H9 (cell line): ENCODE measurements at regions not wholly inside any gene's neighbourhood (a gene's known extent, or its start where the extent isn't known, plus 50 kb on each side); places are given as distances from the start of the nearest gene placed in this dataset.

Experiments used
- DNase-seq: peaks from one replicate; pipeline ENCODE4 v3.0.0-alpha.2; 2017
- H2AFZ ChIP-seq: one replicate; pipeline ENCODE4 v1.6.1; 2013; ENCODE audit warnings: mild to moderate bottlenecking, low read length, control low read depth, moderate library complexity
- H2AK5ac ChIP-seq: 2 replicates; pipeline ENCODE4 v1.6.1; 2013; ENCODE audit warnings: low read length, control low read depth, mixed read lengths; ENCODE audit not compliant: insufficient read length
- H2BK120ac ChIP-seq: one replicate; pipeline ENCODE4 v1.6.1; 2013; ENCODE audit warnings: low read depth, mild to moderate bottlenecking, low read length, control low read depth, inconsistent platforms; ENCODE audit not compliant: poor library complexity, severe bottlenecking
- H2BK12ac ChIP-seq: 2 replicates; pipeline ENCODE4 v1.6.1; 2013; ENCODE audit warnings: low read length, control low read depth, mixed read lengths, low read depth; ENCODE audit not compliant: insufficient read length
- H2BK15ac ChIP-seq: 2 replicates; pipeline ENCODE4 v1.6.1; 2013; ENCODE audit warnings: low read depth, low read length, control low read depth
- H2BK20ac ChIP-seq: one replicate; pipeline ENCODE4 v1.6.1; 2013; ENCODE audit warnings: low read depth, mild to moderate bottlenecking, low read length, control low read depth, inconsistent platforms; ENCODE audit not compliant: poor library complexity, severe bottlenecking
- H2BK5ac ChIP-seq: 2 replicates; pipeline ENCODE4 v1.6.1; 2013; ENCODE audit warnings: low read length, control low read depth, mixed read lengths; ENCODE audit not compliant: insufficient read length
- H3K14ac ChIP-seq: 2 replicates; pipeline ENCODE4 v1.6.1; 2013; ENCODE audit warnings: low read length, control low read depth; ENCODE audit not compliant: insufficient read depth
- H3K18ac ChIP-seq: 2 replicates; pipeline ENCODE4 v1.6.1; 2013; ENCODE audit warnings: low read depth, mild to moderate bottlenecking, mixed read lengths, low read length, control low read depth; ENCODE audit not compliant: insufficient read length
- H3K23ac ChIP-seq: 2 replicates; pipeline ENCODE4 v1.6.1; 2013; ENCODE audit warnings: low read length, control low read depth, mixed read lengths, low read depth; ENCODE audit not compliant: insufficient read length
- H3K23me2 ChIP-seq: 2 replicates; pipeline ENCODE4 v1.6.1; 2013; ENCODE audit warnings: low read depth, mild to moderate bottlenecking, mixed read lengths, low read length, control low read depth; ENCODE audit not compliant: insufficient read length, poor library complexity, severe bottlenecking
- H3K27ac ChIP-seq: 2 replicates; pipeline ENCODE4 v1.5.1; 2013; ENCODE audit warnings: low read length, control low read depth, mixed read lengths, low read depth; ENCODE audit not compliant: insufficient read length
- H3K27me3 ChIP-seq: 2 replicates; pipeline ENCODE4 v1.6.1; 2013; ENCODE audit warnings: low read length, control low read depth, inconsistent platforms; ENCODE audit not compliant: insufficient read depth
- H3K4ac ChIP-seq: 2 replicates; pipeline ENCODE4 v1.6.1; 2013; ENCODE audit warnings: low read depth, mild to moderate bottlenecking, control low read depth, inconsistent platforms, low read length, moderate library complexity
- H3K4me1 ChIP-seq: 2 replicates; pipeline ENCODE4 v1.6.1; 2013; ENCODE audit warnings: low read length, control low read depth, inconsistent platforms; ENCODE audit not compliant: insufficient read depth
- H3K4me2 ChIP-seq: 2 replicates; pipeline ENCODE4 v1.6.1; 2013; ENCODE audit warnings: low read length, control low read depth, mixed read lengths; ENCODE audit not compliant: insufficient read length, insufficient read depth
- H3K56ac ChIP-seq: 2 replicates; pipeline ENCODE4 v1.6.1; 2013; ENCODE audit warnings: low read depth, mild to moderate bottlenecking, mixed read lengths, low read length, control low read depth; ENCODE audit not compliant: insufficient read length
- H3K79me1 ChIP-seq: 2 replicates; pipeline ENCODE4 v1.6.1; 2013; ENCODE audit warnings: low read depth, mild to moderate bottlenecking, moderate library complexity, low read length, control low read depth, inconsistent platforms; ENCODE audit not compliant: insufficient read depth, poor library complexity, severe bottlenecking
- H3K79me2 ChIP-seq: 2 replicates; pipeline ENCODE4 v1.6.1; 2013; ENCODE audit warnings: low read length, control low read depth, inconsistent platforms; ENCODE audit not compliant: insufficient read depth
- H3K9ac ChIP-seq: 2 replicates; pipeline ENCODE4 v1.6.1; 2013; ENCODE audit warnings: low read length, control low read depth, mixed read lengths; ENCODE audit not compliant: insufficient read length; ENCODE audit errors: extremely low read depth
- H3K9me3 ChIP-seq: one replicate; pipeline ENCODE4 v1.6.1; 2013; ENCODE audit warnings: low read depth, low read length, inconsistent platforms; ENCODE audit not compliant: control insufficient read depth
- H3T11ph ChIP-seq: one replicate; pipeline ENCODE4 v1.6.1; 2013; ENCODE audit warnings: mild to moderate bottlenecking, low read length, control low read depth, inconsistent platforms
- H4K20me1 ChIP-seq: one replicate; pipeline ENCODE4 v1.6.1; 2013; ENCODE audit not compliant: control insufficient read depth, insufficient read length, insufficient read depth
- H4K5ac ChIP-seq: 2 replicates; pipeline ENCODE4 v1.6.1; 2013; ENCODE audit warnings: low read depth, mild to moderate bottlenecking, mixed read lengths, low read length, control low read depth; ENCODE audit not compliant: insufficient read length
- H4K8ac ChIP-seq: replicated peaks from 2 replicates; pipeline ENCODE4 v1.6.1; 2013; ENCODE audit warnings: low read length, control low read depth, mixed read lengths, low read depth; ENCODE audit not compliant: insufficient read length
- H4K91ac ChIP-seq: 2 replicates; pipeline ENCODE4 v1.6.1; 2013; ENCODE audit warnings: low read depth, mild to moderate bottlenecking, moderate library complexity, mixed read lengths, low read length, control low read depth; ENCODE audit not compliant: insufficient read length
- H3K27ac Mint-ChIP-seq, 3 experiments: 2 replicates in 2 of 3; 3 replicates in 1 of 3; pipeline ENCODE4 v1.8.0; 2020 to 2021; ENCODE audit warnings: mixed read lengths in 3 of 3, mild to moderate bottlenecking in 1 of 3, moderate library complexity in 1 of 3
- H3K27me3 Mint-ChIP-seq: 2 replicates; pipeline ENCODE4 v1.8.0; 2021; ENCODE audit warnings: low read depth, mild to moderate bottlenecking, moderate library complexity, mixed read lengths
- H3K36me3 Mint-ChIP-seq, 3 experiments: 2 replicates in 2 of 3; 3 replicates in 1 of 3; pipeline ENCODE4 v1.8.0; 2020 to 2021; ENCODE audit warnings: low read depth in 3 of 3, mixed read lengths in 3 of 3; ENCODE audit not compliant: insufficient read depth in 1 of 3
- H3K4me1 Mint-ChIP-seq, 2 experiments: 2 replicates each; pipeline ENCODE4 v1.8.0; 2020; ENCODE audit warnings: mixed read lengths in 2 of 2
- H3K4me3 Mint-ChIP-seq, 2 experiments: 2 replicates in 1 of 2; 3 replicates in 1 of 2; pipeline ENCODE4 v1.8.0; 2020 to 2021; ENCODE audit warnings: mild to moderate bottlenecking in 2 of 2, mixed read lengths in 2 of 2, moderate library complexity in 1 of 2
- H3K9me3 Mint-ChIP-seq, 2 experiments: 2 replicates in 1 of 2; 3 replicates in 1 of 2; pipeline ENCODE4 v1.8.0; 2020; ENCODE audit warnings: mild to moderate bottlenecking in 2 of 2, mixed read lengths in 2 of 2, moderate library complexity in 1 of 2
- CTCF ChIP-seq: fragments of 200-600 bp; sonication (generic); conservative IDR thresholded peaks from 3 replicates; pipeline ENCODE4 v1.8.0; 2021; ENCODE audit warnings: antibody characterized with exemption, mild to moderate bottlenecking
- WGBS: extraction: QIAGEN DNeasy Blood & Tissue Kit; methylation state at CpG from one replicate; pipeline ENCODE4 v1.1.7; 2013; ENCODE audit warnings: missing lambda C conversion rate, low lambda C conversion rate, mixed read lengths; ENCODE audit not compliant: insufficient read length; ENCODE audit errors: extremely low coverage; 5-methylcytosine and 5-hydroxymethylcytosine counted together

- TF ChIP-seq CTCF, result no peak
- Histone ChIP-seq H3K18ac (no peak overlapping the region), H2AK5ac (no peak overlapping the region), H2BK120ac (no peak overlapping the region), H3K56ac (no peak overlapping the region), H2BK12ac (no peak overlapping the region), H4K5ac (no peak overlapping the region), H3K79me2 (no peaks in the 10 kb centered on the region), H3K79me1 (no peaks in the 10 kb centered on the region), H3K4me1 (peaks cover 8% of the 10 kb centered on the region; the same call in 1 of the 2 replicates), H3K23ac (no peak overlapping the region), H3K9ac (no peak overlapping the region), H2AFZ (no peak overlapping the region), H3K27me3 (no peaks in the 10 kb centered on the region), H4K91ac (no peak overlapping the region), H2BK20ac (no peak overlapping the region), H3K14ac (no peak overlapping the region), H4K8ac (no peak overlapping the region), H3K27ac (no peak overlapping the region), H3K4me2 (no peak overlapping the region), H2BK5ac (no peak overlapping the region), H3K23me2 (no peaks in the 10 kb centered on the region), H3T11ph (no peak overlapping the region), H4K20me1 (no peaks in the 10 kb centered on the region), H3K9me3 (peaks cover 5% of the 10 kb centered on the region), H2BK15ac (no peak overlapping the region), H3K4ac (no peak overlapping the region)
- Mint-ChIP-seq H3K27ac (no peak overlapping the region), H3K4me3 (no peak overlapping the region), H3K9me3 (peaks cover 25 to 33% of the 10 kb centered on the region in 2 experiments), H3K36me3 (peaks cover 12 to 29% (median 14%) of the 10 kb centered on the region in 3 experiments; a peak in 6 of 7 replicates), H3K27me3 (no peaks in the 10 kb centered on the region), H3K4me1 (peaks cover 14 to 36% of the 10 kb centered on the region in 2 experiments)
- no peak for DNase-seq
- no CpG with 5 or more reads among the region's 2 CpGs for WGBS
These were observed 162.6 kb downstream of the KLF6 start for GRCh38 chr10:3622427-3622826.
